ENCODE measurements at regions not wholly inside any gene's neighbourhood (a gene's known extent, or its start where the extent isn't known, plus 50 kb on each side); places are given as distances from the start of the nearest gene placed in this dataset.

DNA sequence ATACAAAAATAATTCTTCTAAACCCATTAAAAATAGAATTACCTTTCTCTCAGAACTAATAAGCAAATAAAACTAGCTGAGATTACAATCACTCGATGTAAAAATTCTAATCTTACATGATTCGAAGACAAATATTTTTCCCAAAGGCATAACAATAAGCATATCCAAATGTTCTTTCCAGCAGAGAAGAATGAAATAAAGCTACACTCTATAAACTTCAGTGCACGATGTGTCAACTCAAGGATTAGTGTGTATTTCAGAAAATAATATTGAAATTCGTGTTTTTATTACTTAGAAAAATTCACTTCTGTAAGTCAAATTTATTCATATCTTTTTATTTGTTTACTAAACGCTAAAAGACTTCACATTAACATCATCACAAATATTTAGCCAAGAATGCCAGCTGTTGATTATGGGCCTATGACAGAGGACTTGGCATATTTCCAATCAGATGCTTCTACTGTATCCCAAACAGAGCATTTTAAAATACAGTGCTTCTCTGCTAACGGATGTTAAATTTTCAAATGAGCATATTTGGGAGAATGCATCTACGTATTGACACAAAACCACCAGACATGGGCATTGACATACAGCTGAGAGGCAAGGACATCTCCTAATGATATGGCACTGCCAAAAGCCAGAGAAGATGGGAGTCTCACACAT, 54.7 kb upstream of the PDE7B start:
- no peak overlapping the region for H3K4me3 ChIP-seq (replicated peaks; ENCODE audit: insufficient read depth, low read length)
- no peak for TF ChIP-seq REST (IDR thresholded peaks at IDR 0.05; ENCODE audit: insufficient replicate concordance, low read depth)
- no peak for TF ChIP-seq POLR2AphosphoS5 (IDR thresholded peaks at IDR 0.05; ENCODE audit: low read depth)
- no peak for TF ChIP-seq SPI1 (IDR thresholded peaks at IDR 0.05; ENCODE audit: borderline replicate concordance, low read depth)
- TF ChIP-seq, protein P1, sequence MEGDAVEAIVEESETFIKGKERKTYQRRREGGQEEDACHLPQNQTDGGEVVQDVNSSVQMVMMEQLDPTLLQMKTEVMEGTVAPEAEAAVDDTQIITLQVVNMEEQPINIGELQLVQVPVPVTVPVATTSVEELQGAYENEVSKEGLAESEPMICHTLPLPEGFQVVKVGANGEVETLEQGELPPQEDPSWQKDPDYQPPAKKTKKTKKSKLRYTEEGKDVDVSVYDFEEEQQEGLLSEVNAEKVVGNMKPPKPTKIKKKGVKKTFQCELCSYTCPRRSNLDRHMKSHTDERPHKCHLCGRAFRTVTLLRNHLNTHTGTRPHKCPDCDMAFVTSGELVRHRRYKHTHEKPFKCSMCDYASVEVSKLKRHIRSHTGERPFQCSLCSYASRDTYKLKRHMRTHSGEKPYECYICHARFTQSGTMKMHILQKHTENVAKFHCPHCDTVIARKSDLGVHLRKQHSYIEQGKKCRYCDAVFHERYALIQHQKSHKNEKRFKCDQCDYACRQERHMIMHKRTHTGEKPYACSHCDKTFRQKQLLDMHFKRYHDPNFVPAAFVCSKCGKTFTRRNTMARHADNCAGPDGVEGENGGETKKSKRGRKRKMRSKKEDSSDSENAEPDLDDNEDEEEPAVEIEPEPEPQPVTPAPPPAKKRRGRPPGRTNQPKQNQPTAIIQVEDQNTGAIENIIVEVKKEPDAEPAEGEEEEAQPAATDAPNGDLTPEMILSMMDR (IDR thresholded peaks at IDR 0.05; ENCODE audit: insufficient read depth, low read length), result no peak
- no peak for TF ChIP-seq GABPA (IDR thresholded peaks at IDR 0.05; ENCODE audit: low read depth)
- no peaks in the 10 kb centered on the region for H3K27me3 ChIP-seq (ENCODE audit: insufficient read depth, poor library complexity, severe bottlenecking)
- DNase-seq (ENCODE audit: low read depth in 1 of 2, low spot score in 1 of 2), result no peak
- H3K27ac ChIP-seq (replicated peaks), result no peak overlapping the region

DNA sequence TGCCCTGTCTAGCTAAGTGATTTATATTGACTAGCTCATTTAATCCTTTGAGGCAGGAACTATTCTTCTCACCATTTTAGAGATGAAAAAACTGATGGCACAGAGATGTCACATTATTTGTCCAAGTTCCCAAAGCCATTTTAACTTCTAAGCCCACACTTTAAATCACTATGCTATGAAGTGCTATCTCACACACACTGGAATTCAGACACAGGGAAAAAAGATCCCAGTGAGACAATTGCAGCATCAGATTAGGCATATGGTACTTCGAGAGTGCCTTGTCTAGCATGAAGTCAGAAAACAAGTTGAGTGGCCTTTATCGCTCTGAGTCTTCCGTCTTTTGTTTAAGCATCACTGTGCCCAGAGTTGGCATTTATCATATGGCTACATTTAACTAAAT, 54.1 kb upstream of the PDE7B start:
- H3K27ac ChIP-seq (replicated peaks), result no peak overlapping the region
- DNase-seq (ENCODE audit: low read depth in 1 of 2, low spot score in 1 of 2), result no peak
- TF ChIP-seq SPI1 (IDR thresholded peaks at IDR 0.05; ENCODE audit: borderline replicate concordance, low read depth), result no peak
- TF ChIP-seq, protein P1 (IDR thresholded peaks at IDR 0.05; ENCODE audit: insufficient read depth, low read length), result no peak
- TF ChIP-seq REST (IDR thresholded peaks at IDR 0.05; ENCODE audit: insufficient replicate concordance, low read depth), result no peak
- no peak for TF ChIP-seq POLR2AphosphoS5 (IDR thresholded peaks at IDR 0.05; ENCODE audit: low read depth)
- TF ChIP-seq GABPA (IDR thresholded peaks at IDR 0.05; ENCODE audit: low read depth), result no peak
- H3K27me3 ChIP-seq (ENCODE audit: insufficient read depth, poor library complexity, severe bottlenecking), result no peaks in the 10 kb centered on the region
- no peak overlapping the region for H3K4me3 ChIP-seq (replicated peaks; ENCODE audit: insufficient read depth, low read length)

- no peak for DNase-seq (ENCODE audit: low read depth in 1 of 2, low spot score in 1 of 2)
- Histone ChIP-seq H3K27me3 (ENCODE audit: insufficient read depth, poor library complexity, severe bottlenecking) (no peaks in the 10 kb centered on the region), H3K4me3 (replicated peaks; ENCODE audit: insufficient read depth, low read length) (no peak overlapping the region), H3K27ac (replicated peaks) (no peak overlapping the region)
- no peak for TF ChIP-seq SPI1 (IDR thresholded peaks at IDR 0.05; ENCODE audit: borderline replicate concordance, low read depth)
These were observed 52.6 kb upstream of the PDE7B start for GRCh38 chr6:135798751-135799515.
